Stimulated activated CD8-positive, alpha-beta memory T cell treated with anti-CD3 and anti-CD28 coated beads, Interleukin-2, amount 100 ng/mL, for 48 hours (primary cell): ENCODE measurements at regions not wholly inside any gene's neighbourhood (a gene's known extent, or its start where the extent isn't known, plus 50 kb on each side); places are given as distances from the start of the nearest gene placed in this dataset.

ENCODE experiments used
- DNase-seq, 2 donors: peaks; one replicate each; pipeline ENCODE4 v3.0.0-alpha.2; 2020; ENCODE audit warnings: low read depth in 2 of 2

DNA sequence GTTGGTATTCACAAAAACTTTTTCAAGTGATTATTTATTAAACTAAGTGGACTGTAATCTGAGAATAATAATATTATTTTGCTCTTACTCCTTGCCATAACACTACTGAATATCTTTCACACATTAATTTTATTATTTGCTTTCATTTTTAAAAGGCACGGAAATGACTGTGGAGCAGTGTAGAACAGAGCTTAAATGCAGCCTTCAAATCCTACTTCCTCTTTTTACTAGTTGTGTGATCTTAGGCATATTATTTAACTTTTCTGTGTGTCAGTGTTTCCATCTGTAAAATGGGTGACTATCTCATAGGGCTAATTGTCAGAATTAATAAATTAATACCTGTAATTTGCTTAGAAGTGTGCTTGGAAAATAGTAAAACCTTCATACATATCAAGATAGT is 55.5 kb upstream of the SLC8A1 start:
- no peak for DNase-seq

GRCh38 chr2:40510304-40510703 is 58.4 kb upstream of the SLC8A1 start:
- no peak for DNase-seq

DNA sequence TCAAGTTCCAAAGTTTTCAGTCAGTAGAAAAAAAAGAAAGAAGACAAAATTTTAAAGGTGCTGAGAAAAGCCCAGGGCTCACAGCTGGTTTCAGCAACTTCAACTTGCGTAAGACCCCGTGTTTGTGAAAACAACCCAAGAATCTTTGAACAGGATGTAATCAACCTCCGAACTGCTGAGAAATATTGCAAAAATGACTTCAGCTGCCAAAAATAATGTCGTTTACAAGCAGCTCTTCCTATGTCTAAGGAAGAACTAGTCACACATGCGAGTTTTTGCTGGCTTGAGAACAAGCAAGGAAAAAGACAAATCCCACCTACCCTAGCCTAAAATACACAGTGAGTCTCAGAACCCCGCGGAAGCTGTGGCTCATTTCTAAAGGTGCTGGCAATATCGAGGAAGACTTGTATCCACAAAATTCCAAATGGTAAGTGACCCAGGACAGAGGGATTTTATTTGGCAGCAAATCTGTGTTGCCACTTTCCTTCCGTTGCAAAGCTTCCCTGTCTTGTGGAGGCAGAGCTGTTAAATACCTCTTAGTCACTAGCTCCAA is 59.8 kb upstream of the SLC8A1 start:
- DNase-seq = no peak

- DNase-seq = no peak
Measured at GRCh38 chr2:40512256-40512655, 60.4 kb upstream of the SLC8A1 start.

GRCh38 chr2:40513201-40513600 is 61.3 kb upstream of the SLC8A1 start:
- DNase-seq = no peak

DNA sequence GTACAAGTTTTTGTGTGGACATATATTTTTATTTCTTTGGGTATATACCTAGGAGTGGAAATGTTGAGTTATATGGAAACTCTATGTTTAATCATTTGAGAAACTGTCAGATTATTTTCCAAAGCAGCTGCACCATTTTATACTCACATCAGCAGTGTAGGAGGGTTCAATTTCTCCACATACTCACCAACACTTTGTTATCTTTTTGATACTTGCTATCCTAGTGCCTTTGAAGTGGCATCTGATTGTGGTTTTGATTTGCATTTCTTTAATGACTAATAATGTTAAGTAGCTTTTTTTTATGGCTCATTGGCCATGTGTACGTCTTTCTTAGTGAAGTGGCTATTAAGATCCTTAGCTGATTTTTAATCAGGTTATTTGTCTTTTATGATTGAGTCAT is 64.7 kb upstream of the SLC8A1 start:
- DNase-seq = no peak

DNA sequence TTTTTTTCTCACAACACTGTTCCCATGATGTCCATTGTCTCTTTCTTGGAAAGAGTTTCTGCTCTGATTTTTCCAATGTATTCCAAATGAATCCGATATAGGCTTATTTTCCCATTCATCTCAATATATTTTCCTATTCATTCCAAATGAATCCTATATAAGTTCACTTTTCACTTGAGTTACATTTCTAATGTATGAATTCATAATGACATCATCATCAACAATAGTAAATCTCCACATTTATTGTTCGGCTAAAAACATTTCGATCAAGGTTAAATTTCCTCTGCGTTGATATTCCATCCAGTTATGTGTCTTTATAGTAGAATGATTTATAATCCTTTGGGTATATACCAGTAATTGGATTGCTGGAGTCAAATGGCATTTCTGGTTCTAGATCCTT is 76.7 kb upstream of the SLC8A1 start:
- no peak for DNase-seq

DNA sequence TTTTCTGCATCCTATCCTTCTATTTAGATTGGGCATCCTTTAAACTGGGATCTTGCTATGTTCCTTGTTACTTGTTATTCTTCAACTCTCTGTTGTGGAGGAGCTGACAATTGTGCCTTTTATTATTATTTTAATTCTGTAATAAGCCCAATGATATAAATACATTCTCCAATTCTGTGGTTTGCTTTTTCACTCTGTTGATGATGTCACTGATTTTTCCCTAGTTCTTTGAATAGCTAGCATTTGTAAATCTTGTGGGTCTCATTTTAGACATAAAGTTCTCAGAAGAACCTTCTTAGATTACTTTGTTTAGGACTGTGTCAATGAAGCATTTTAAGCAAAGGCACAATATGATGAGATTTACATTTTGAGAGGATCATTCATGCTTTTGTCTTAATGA is 79.5 kb upstream of the SLC8A1 start:
- DNase-seq = no peak

DNA sequence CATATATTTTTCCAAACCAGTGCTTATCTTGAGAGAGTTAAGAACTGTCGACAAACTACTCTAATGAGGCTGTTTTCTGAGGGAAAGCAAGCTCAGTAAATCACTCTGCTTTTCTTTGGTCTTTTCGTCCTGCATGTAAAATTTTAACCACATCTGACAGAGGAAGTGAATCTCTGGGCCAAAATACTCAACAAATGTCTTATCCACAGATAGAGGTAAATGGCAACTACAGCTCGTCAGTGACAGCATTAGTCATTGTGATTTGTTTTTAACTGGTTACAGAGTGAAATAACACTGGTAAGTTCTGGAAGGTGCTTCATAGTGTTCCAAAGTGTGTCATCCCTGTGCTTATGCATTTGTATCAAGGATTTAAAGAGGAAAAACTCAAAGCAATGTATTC is 82.6 kb upstream of the SLC8A1 start:
- no peak for DNase-seq

DNA sequence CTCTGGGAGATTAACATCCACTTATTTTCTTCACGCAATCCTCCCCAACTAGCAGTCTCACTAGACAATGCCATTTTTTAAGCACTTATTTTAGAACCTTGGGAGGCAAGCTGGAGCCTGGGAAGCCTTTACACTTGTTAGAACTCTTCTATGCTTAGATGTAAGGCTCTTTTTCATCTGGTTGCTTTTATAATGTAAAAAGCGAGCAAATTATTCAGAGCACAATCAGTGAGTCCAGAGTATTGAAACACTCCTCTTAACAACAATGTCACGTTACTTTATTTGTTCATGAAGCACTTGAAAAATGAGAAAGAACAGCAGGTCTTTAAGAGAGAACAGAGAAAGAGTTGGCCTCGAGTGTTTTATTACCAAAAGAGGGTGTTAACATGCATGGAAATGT is 84.1 kb upstream of the SLC8A1 start:
- DNase-seq = no peak

GRCh38 chr2:40540026-40540425 is 88.1 kb upstream of the SLC8A1 start:
- no peak for DNase-seq

GRCh38 chr2:40543381-40543780 is 91.5 kb upstream of the SLC8A1 start:
- DNase-seq = no peak

DNA sequence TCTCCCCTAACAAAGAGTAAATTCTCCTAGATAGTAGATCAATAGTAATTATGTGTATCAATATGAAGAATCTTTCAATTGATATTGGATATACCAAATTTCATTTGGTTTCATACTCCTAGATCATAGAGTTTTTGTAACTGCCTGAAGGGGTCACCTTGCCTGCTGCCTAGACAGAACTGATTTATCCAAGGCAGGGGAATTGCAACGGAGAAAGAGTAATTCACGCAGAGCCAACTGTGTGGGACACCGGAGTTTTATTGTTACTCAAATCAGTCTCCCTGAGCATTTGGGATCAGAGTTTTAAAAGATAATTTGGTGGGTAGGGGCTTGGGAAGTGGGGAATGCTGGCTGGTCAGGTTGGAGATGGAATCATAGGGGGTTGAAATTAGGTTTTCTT is 92.2 kb upstream of the SLC8A1 start:
- DNase-seq = no peak

- no peak for DNase-seq
Measured at GRCh38 chr2:40545645-40546044, 93.8 kb upstream of the SLC8A1 start.

GRCh38 chr2:40546439-40547191 is 94.7 kb upstream of the SLC8A1 start:
- DNase-seq = no peak

- no peak for DNase-seq
Measured at GRCh38 chr2:40548521-40548920, 96.6 kb upstream of the SLC8A1 start.

GRCh38 chr2:40550085-40550484 is 98.2 kb upstream of the SLC8A1 start:
- no peak for DNase-seq

DNA sequence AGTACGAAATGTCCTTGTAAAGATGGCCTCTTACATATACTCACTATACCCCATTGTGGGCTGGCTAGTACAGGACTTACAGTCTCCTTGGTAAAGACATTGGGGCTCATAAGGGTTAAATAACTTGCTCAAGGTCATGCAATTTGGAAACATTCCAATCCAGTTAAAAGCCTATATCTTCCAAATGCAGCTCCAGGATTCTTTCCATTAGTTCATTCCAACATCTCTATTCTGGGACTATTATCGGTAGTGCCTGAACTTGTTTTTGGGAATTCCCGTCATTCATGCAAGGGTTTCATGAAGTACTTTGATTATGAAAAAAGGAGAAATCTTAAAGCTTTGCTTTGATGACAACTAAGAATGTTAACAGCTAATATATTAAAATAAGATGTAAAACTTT is 99.2 kb upstream of the SLC8A1 start:
- DNase-seq = no peak

DNA sequence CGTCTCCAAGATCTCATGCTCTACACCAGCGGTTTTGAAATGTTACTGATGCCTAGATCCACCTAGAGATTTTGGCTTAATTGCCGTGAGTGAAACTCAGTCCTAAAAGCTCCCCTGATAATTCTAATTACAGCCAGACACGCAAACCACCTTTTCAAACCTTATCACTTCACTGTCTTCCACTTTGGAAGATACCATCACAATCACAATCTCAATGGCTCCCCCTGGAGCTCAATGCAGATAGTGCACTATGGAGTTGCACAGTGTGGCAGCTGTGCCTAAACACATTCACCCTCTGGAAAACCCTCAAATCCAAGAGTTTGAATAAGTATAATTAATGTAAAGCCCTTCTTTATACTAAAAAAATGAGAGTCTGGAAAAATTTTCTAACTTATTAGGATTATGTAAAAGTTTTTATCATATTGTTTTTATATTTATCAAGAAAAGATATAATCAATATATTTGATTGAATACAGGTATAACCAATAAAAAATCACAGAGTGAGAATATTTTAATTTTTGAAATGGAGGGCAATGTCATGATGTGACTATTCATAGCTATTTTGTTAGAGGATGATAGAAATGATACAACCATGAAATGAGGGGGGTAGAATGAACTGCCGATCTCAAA is 102.9 kb upstream of the SLC8A1 start:
- peak in 1 of 2 donors; percentile 43 for DNase-seq

DNA sequence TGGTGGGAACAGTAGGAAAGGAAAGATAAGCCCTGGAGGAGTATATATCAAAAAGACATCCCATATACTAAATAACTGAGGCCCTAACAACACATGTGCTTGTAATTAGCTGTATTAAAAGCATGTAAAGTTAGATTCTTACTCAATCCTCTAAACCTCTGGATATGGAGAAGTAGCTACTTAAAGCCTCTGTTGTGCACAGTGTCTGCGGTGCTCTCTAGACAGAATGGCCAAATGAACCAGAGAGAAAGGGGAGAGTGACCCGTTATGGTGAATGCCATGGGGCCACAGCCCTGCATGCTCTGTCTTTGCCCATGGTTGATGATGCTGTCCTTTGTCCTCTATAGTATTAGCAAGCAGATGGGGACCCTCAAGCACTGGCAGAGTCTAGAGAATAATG is 104.4 kb upstream of the SLC8A1 start:
- no peak for DNase-seq

DNA sequence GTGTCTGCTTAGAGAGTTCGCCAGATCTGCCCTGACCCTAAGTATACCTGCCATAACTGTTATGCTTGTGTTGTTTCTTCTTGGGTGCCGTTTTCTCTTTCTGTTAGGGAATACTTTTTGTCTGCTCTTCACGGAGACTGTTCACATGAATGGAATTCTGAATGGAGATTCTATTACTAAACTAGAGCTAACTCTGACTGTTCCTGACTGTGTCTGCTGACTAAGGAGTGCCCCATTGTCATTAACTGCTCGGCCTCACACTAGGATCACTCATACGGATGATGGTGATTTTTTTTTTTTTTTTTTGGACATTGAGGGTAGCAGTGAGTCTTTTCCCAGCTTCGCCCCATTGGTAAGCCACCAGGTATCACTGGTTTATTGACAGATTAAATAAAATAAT is 104.8 kb upstream of the SLC8A1 start:
- DNase-seq = no peak

GRCh38 chr2:40558761-40559160 is 106.9 kb upstream of the SLC8A1 start:
- DNase-seq = no peak

- DNase-seq = no peak
Measured at GRCh38 chr2:40559175-40559574, 107.3 kb upstream of the SLC8A1 start.
